Liver (tissue), 7 donors: ENCODE measurements at regions not wholly inside any gene's neighbourhood (a gene's known extent, or its start where the extent isn't known, plus 50 kb on each side); places are given as distances from the start of the nearest gene placed in this dataset.

Experiments
- DNase-seq: peaks from one replicate; pipeline ENCODE4 v3.0.0-alpha.2; 2017; ENCODE audit warnings: low spot score
- H3K27ac ChIP-seq, 2 donors: one replicate each; pipeline ENCODE4 v1.7.0; 2013; ENCODE audit warnings: inconsistent platforms in 2 of 2, low read length in 2 of 2, control low read depth in 1 of 2, low read depth in 1 of 2, mild to moderate bottlenecking in 1 of 2
- H3K27me3 ChIP-seq, 4 donors: one replicate each; pipeline versions ENCODE4 v1.6.1 to v1.7.0; 2013; ENCODE audit warnings: low read length in 3 of 4, inconsistent platforms in 1 of 4, mild to moderate bottlenecking in 1 of 4, moderate library complexity in 1 of 4; ENCODE audit not compliant: control insufficient read depth in 4 of 4, insufficient read depth in 4 of 4
- H3K36me3 ChIP-seq, 4 donors: one replicate each; pipeline versions ENCODE4 v1.6.1 to v1.7.0; 2013; ENCODE audit warnings: low read length in 3 of 4, mild to moderate bottlenecking in 3 of 4, low read depth in 1 of 4, moderate library complexity in 1 of 4; ENCODE audit not compliant: control insufficient read depth in 4 of 4, insufficient read depth in 3 of 4
- H3K4me1 ChIP-seq, 4 donors: one replicate each; pipeline versions ENCODE4 v1.6.1 to v1.7.0; 2013; ENCODE audit warnings: low read length in 3 of 4, mild to moderate bottlenecking in 3 of 4, moderate library complexity in 1 of 4; ENCODE audit not compliant: control insufficient read depth in 4 of 4, insufficient read depth in 4 of 4
- H3K4me3 ChIP-seq, 3 donors: one replicate each; pipeline versions ENCODE4 v1.6.1 to v1.7.0; 2013; ENCODE audit warnings: low read length in 3 of 3, control low read depth in 1 of 3, low read depth in 1 of 3, mild to moderate bottlenecking in 1 of 3
- H3K9ac ChIP-seq, 2 donors: one replicate each; pipeline ENCODE4 v1.7.0; 2013; ENCODE audit warnings: low read length in 2 of 2, mild to moderate bottlenecking in 2 of 2, moderate library complexity in 2 of 2, control low read depth in 1 of 2, low read depth in 1 of 2
- H3K9me3 ChIP-seq, 4 donors: one replicate each; pipeline versions ENCODE4 v1.6.1 to v1.7.0; 2013; ENCODE audit warnings: low read length in 3 of 4; ENCODE audit not compliant: control insufficient read depth in 4 of 4
- EGR1 ChIP-seq, 2 donors: IDR thresholded peaks; 2 replicates each; pipeline ENCODE4 v1.6.1; 2016 to 2018; ENCODE audit warnings: antibody characterized with exemption in 2 of 2, low read depth in 2 of 2
- FOXA1 ChIP-seq: IDR thresholded peaks from 2 replicates; pipeline ENCODE4 v1.6.1; 2016; ENCODE audit warnings: antibody characterized with exemption
- FOXA2 ChIP-seq: IDR thresholded peaks from 2 replicates; pipeline ENCODE4 v1.6.1; 2016; ENCODE audit warnings: antibody characterized with exemption
- GABPA ChIP-seq, 2 donors: IDR thresholded peaks in 1 of 2; conservative IDR thresholded peaks in 1 of 2; 2 replicates each; pipeline ENCODE4 v1.6.1; 2016; ENCODE audit warnings: antibody characterized with exemption in 2 of 2, mild to moderate bottlenecking in 1 of 2, moderate library complexity in 1 of 2
- HNF4A ChIP-seq, 2 donors: conservative IDR thresholded peaks; 2 replicates each; pipeline ENCODE4 v1.6.1; 2016; ENCODE audit warnings: antibody characterized with exemption in 2 of 2, mild to moderate bottlenecking in 2 of 2
- JUND ChIP-seq, 2 donors: IDR thresholded peaks; 2 replicates each; pipeline ENCODE4 v1.6.1; 2016; ENCODE audit warnings: antibody characterized with exemption in 2 of 2
- RXRA ChIP-seq, 2 donors: IDR thresholded peaks; 2 replicates each; pipeline ENCODE4 v1.6.1; 2017 to 2018; ENCODE audit warnings: antibody characterized with exemption in 2 of 2, mild to moderate bottlenecking in 1 of 2
- SP1 ChIP-seq: IDR thresholded peaks from 2 replicates; pipeline ENCODE4 v1.6.1; 2018; ENCODE audit warnings: antibody characterized with exemption, mild to moderate bottlenecking
- TAF1 ChIP-seq: conservative IDR thresholded peaks from 2 replicates; pipeline ENCODE4 v1.6.1; 2016; ENCODE audit warnings: antibody characterized with exemption, mild to moderate bottlenecking
- WGBS: extraction: QIAGEN DNeasy Blood & Tissue Kit; methylation state at CpG from one replicate; pipeline ENCODE4 v1.1.7; 2013; 5-methylcytosine and 5-hydroxymethylcytosine counted together
- TF ChIP-seq, protein P1 (sequence below): IDR thresholded peaks from 2 replicates; pipeline ENCODE4 v1.6.1; 2016; ENCODE audit warnings: antibody characterized with exemption, mild to moderate bottlenecking
- donor health status: healthy.
- donor health status: healthy.
- donor health status: healthy.
- donor health status: healthy.

DNA sequence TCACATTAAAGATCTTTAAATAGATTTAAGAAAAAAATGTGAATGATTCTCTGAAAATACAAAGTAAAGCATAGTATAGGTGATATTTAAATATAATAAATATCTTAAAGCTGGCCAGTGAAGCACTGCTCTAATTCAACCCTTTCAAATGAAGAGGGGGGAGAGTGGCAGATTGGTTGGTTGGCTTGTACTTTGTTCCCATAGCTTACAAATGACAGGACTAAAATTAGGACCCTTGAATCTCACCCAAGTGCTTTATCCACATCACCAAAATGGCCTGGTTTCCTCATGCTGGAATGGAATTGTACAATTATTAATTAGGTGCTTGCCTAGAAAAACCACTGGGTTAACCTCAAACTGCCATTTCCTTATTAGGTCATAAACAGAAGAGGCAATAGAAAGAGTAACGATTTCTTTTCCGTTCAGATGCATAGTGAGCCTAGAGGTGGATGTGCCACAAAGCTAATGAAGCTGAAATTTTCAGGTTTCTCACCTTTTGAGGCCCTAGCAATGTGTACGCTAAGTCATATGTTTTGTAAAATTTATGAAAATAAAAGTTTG lies 354.5 kb upstream of the CDH6 start:
- Histone ChIP-seq H3K4me1 (no peaks in the 10 kb centered on the region), H3K9me3 (no peaks in the 10 kb centered on the region), H3K27ac (no peak overlapping the region), H3K9ac (no peak overlapping the region), H3K27me3 (no peaks in the 10 kb centered on the region), H3K36me3 (no peaks in the 10 kb centered on the region), H3K4me3 (no peak overlapping the region)
- TF ChIP-seq TAF1 (no peak), FOXA2 (no peak)
- no peak for DNase-seq
- WGBS: 58% methylated on average over 3 of the region's 3 CpGs

DNA sequence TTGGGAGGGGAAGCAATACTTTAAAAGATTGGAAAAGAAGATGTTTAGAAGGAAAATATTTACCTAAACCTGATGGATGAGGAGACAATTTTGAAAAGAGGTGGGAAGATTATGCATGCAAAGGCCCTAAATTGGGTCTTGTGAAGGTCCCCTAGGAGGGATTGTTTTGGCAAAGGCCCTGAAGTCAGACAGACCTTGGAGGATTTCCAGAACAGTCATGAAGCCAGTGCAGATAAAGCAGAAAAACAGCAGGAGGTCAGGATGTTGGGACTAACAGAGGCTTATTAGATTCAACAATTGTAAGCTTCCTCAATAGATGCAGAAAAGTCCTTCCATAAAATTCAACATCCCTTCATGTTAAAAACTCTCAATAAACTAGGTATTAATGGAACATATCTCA lies 361.0 kb upstream of the CDH6 start:
- DNase-seq: no peak
- H3K36me3 ChIP-seq: no peaks in the 10 kb centered on the region
- H3K4me1 ChIP-seq: no peaks in the 10 kb centered on the region
- TF ChIP-seq HNF4A (conservative IDR thresholded peaks at IDR 0.05): no peak
- TF ChIP-seq SP1: no peak
- TF ChIP-seq, protein P1, sequence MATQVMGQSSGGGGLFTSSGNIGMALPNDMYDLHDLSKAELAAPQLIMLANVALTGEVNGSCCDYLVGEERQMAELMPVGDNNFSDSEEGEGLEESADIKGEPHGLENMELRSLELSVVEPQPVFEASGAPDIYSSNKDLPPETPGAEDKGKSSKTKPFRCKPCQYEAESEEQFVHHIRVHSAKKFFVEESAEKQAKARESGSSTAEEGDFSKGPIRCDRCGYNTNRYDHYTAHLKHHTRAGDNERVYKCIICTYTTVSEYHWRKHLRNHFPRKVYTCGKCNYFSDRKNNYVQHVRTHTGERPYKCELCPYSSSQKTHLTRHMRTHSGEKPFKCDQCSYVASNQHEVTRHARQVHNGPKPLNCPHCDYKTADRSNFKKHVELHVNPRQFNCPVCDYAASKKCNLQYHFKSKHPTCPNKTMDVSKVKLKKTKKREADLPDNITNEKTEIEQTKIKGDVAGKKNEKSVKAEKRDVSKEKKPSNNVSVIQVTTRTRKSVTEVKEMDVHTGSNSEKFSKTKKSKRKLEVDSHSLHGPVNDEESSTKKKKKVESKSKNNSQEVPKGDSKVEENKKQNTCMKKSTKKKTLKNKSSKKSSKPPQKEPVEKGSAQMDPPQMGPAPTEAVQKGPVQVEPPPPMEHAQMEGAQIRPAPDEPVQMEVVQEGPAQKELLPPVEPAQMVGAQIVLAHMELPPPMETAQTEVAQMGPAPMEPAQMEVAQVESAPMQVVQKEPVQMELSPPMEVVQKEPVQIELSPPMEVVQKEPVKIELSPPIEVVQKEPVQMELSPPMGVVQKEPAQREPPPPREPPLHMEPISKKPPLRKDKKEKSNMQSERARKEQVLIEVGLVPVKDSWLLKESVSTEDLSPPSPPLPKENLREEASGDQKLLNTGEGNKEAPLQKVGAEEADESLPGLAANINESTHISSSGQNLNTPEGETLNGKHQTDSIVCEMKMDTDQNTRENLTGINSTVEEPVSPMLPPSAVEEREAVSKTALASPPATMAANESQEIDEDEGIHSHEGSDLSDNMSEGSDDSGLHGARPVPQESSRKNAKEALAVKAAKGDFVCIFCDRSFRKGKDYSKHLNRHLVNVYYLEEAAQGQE: no peak
- TF ChIP-seq JUND (IDR thresholded peaks at IDR 0.05): no peak
- no peak for TF ChIP-seq FOXA1
- no peak for TF ChIP-seq GABPA (IDR thresholded peaks at IDR 0.05 in 1 of 2, conservative IDR thresholded peaks at IDR 0.05 in 1 of 2)
- no peak for TF ChIP-seq EGR1 (IDR thresholded peaks at IDR 0.05; ENCODE audit: low read depth in 2 of 2)
- no peak overlapping the region for H3K4me3 ChIP-seq
- no peaks in the 10 kb centered on the region for H3K27me3 ChIP-seq
- no peak overlapping the region for H3K27ac ChIP-seq
- H3K9me3 ChIP-seq: no peaks in the 10 kb centered on the region
- no peak overlapping the region for H3K9ac ChIP-seq

DNA sequence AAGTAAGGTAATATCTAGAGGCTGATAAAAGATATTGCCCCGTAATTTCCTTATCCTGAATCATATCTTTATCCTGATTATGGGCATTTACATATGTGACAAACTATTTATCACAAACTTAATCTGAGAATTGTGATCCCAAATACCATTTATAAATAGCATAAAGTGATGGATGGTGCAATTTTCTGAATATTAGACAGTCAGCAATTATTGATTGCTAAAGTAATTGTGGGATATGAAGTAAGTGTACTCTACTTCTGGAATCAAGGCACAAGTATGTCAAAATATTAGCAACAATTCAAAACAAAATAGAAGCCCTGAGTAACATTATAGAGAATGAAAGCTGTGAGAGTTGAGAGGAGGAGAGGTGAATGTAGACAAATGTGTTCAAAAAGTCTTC lies 361.9 kb upstream of the CDH6 start:
- DNase-seq: no peak
- WGBS: 42% methylated on average over 1 of the region's 1 CpG

More for the DNA sequence above, 361.9 kb upstream of the CDH6 start:
- peaks cover 0 to 2% (median 0%) of the 10 kb centered on the region in 4 donors for H3K27me3 ChIP-seq
- no peak overlapping the region for H3K4me3 ChIP-seq
- TF ChIP-seq RXRA (IDR thresholded peaks at IDR 0.05) (no peak), SP1 (no peak), TAF1 (no peak), JUND (IDR thresholded peaks at IDR 0.05) (no peak)
- TF ChIP-seq, protein P1: no peak
- no peak overlapping the region for H3K27ac ChIP-seq
- no peaks in the 10 kb centered on the region for H3K36me3 ChIP-seq
- H3K4me1 ChIP-seq: no peaks in the 10 kb centered on the region
- H3K9me3 ChIP-seq: no peaks in the 10 kb centered on the region
- H3K9ac ChIP-seq: no peak overlapping the region
